ENCODE measurements at regions not wholly inside any gene's neighbourhood (a gene's known extent, or its start where the extent isn't known, plus 50 kb on each side); places are given as distances from the start of the nearest gene placed in this dataset.

GRCh38 chr17:69800870-69801269 is 274.2 kb upstream of the KCNJ16 start:
- no peak overlapping the region for H3K4me3 ChIP-seq (replicated peaks; ENCODE audit: low read depth, low read length)
- TF ChIP-seq CTCF (IDR thresholded peaks at IDR 0.05; ENCODE audit: low read length, missing control alignments) = no peak
- DNase-seq (ENCODE audit: low read depth) = no peak

- DNase-seq (ENCODE audit: low read depth) = no peak
- H3K4me3 ChIP-seq (replicated peaks; ENCODE audit: low read depth, low read length) = no peak overlapping the region
- TF ChIP-seq CTCF (IDR thresholded peaks at IDR 0.05; ENCODE audit: low read length, missing control alignments) = no peak
These were observed 273.7 kb upstream of the KCNJ16 start for GRCh38 chr17:69801368-69801767.

- DNase-seq (ENCODE audit: low read depth) = no peak
- TF ChIP-seq CTCF (IDR thresholded peaks at IDR 0.05; ENCODE audit: low read length, missing control alignments) = no peak
- H3K4me3 ChIP-seq (replicated peaks; ENCODE audit: low read depth, low read length) = no peak overlapping the region
These were observed 272.8 kb upstream of the KCNJ16 start for GRCh38 chr17:69802045-69802740.

- no peak for DNase-seq (ENCODE audit: low read depth)
- TF ChIP-seq CTCF (IDR thresholded peaks at IDR 0.05; ENCODE audit: low read length, missing control alignments) = no peak
- no peak overlapping the region for H3K4me3 ChIP-seq (replicated peaks; ENCODE audit: low read depth, low read length)
These were observed 265.7 kb upstream of the KCNJ16 start for GRCh38 chr17:69809331-69809730.

- no peak for DNase-seq (ENCODE audit: low read depth)
- no peak for TF ChIP-seq CTCF (IDR thresholded peaks at IDR 0.05; ENCODE audit: low read length, missing control alignments)
These were observed 264.6 kb upstream of the KCNJ16 start for GRCh38 chr17:69810326-69810965.

GRCh38 chr17:69812240-69812837 is 262.7 kb upstream of the KCNJ16 start:
- TF ChIP-seq CTCF (IDR thresholded peaks at IDR 0.05; ENCODE audit: low read length, missing control alignments) = no peak
- no peak overlapping the region for H3K4me3 ChIP-seq (replicated peaks; ENCODE audit: low read depth, low read length)
- DNase-seq (ENCODE audit: low read depth) = no peak

More at GRCh38 chr17:69810326-69810965, 264.6 kb upstream of the KCNJ16 start:
- no peak overlapping the region for H3K4me3 ChIP-seq (replicated peaks; ENCODE audit: low read depth, low read length)

All from fibroblast of pulmonary artery (primary cell).